HEK293T (cell line): ENCODE measurements at regions not wholly inside any gene's neighbourhood (a gene's known extent, or its start where the extent isn't known, plus 50 kb on each side); places are given as distances from the start of the nearest gene placed in this dataset.
"Not testable (repeated sequence)": the region's sequence is repeated elsewhere in the genome, so short reads cannot be mapped to it uniquely, and the experiment has no call there.

Experiments
- BHLHE40 ChIP-seq: fragments of 450-650 bp; IDR thresholded peaks from 2 replicates; pipeline ENCODE4 v1.6.1; 2016; ENCODE audit warnings: mild to moderate bottlenecking, moderate library complexity, borderline replicate concordance
- CTBP1 ChIP-seq: fragments of 450-650 bp; IDR thresholded peaks from 2 replicates; pipeline ENCODE4 v1.6.1; 2016; ENCODE audit warnings: borderline replicate concordance
- FOXA1 ChIP-seq: fragments of 450-650 bp; IDR thresholded peaks from 2 replicates; pipeline ENCODE4 v1.6.1; 2016; ENCODE audit warnings: mild to moderate bottlenecking
- HDGF ChIP-seq: fragments of 450-650 bp; IDR thresholded peaks from 2 replicates; pipeline ENCODE4 v1.6.1; 2017; ENCODE audit warnings: antibody characterized with exemption, borderline replicate concordance
- L3MBTL2 ChIP-seq: fragments of 450-650 bp; conservative IDR thresholded peaks from 2 replicates; pipeline ENCODE4 v1.6.1; 2016; ENCODE audit warnings: mild to moderate bottlenecking
- NFRKB ChIP-seq: fragments of 450-650 bp; IDR thresholded peaks from 2 replicates; pipeline ENCODE4 v1.6.1; 2016; ENCODE audit warnings: mild to moderate bottlenecking, moderate library complexity

- TF ChIP-seq BHLHE40, FOXA1, HDGF, CTBP1, L3MBTL2, NFRKB: not testable (repeated sequence)
These were observed 315.9 kb downstream of the SUCLA2 start for GRCh38 chr13:47685156-47685555.
